B cell (primary cell): ENCODE measurements at regions not wholly inside any gene's neighbourhood (a gene's known extent, or its start where the extent isn't known, plus 50 kb on each side); places are given as distances from the start of the nearest gene placed in this dataset.

Experiments used
- ATAC-seq: fragments of 200-7000 bp; cut with Tn5 transposase; one replicate; pipeline ENCODE4 v1.10.0; 2021; ENCODE audit warnings: low read depth, mild to moderate bottlenecking, moderate number of reproducible peaks, moderate library complexity
- CTCF ChIA-PET: fragments of 350-600 bp; sonication (Branson Sonifier 250); formaldehyde crosslinking; loops from one replicate; lab custom pipeline; 2021; ENCODE audit warnings: antibody characterized with exemption, inconsistent platforms; lab: Charles Lee
- POLR2A ChIA-PET: fragments of 350-600 bp; sonication (Branson Sonifier 250); formaldehyde crosslinking; loops from one replicate; lab custom pipeline; 2021; ENCODE audit warnings: antibody characterized with exemption; lab: Charles Lee
- DNase-seq: peaks from one replicate; pipeline ENCODE4 v3.0.0; 2013
- H2AFZ ChIP-seq: 2 replicates; pipeline ENCODE4 v1.6.1; 2012; ENCODE audit warnings: mild to moderate bottlenecking, low read depth, low read length; ENCODE audit not compliant: insufficient read depth, poor library complexity, severe bottlenecking
- H3K27ac ChIP-seq, 2 donors: 1 replicate in 1 of 2; 2 replicates in 1 of 2; pipeline ENCODE4 v1.5.1; 2012 to 2013; ENCODE audit warnings: low read length in 2 of 2, mild to moderate bottlenecking in 2 of 2, moderate library complexity in 1 of 2
- H3K27me3 ChIP-seq, 4 experiments: fragments of 200-600 bp in 1 of 4; sonication (generic) in 1 of 4; replicated peaks in 1 of 4; 1 replicate in 2 of 4; 2 replicates in 2 of 4; pipeline versions ENCODE4 v1.6.1 to v1.7.0; 2013 to 2016; ENCODE audit warnings: low read length in 3 of 4, mild to moderate bottlenecking in 2 of 4, mixed read lengths in 1 of 4, moderate library complexity in 1 of 4; ENCODE audit not compliant: insufficient read depth in 4 of 4, control insufficient read depth in 3 of 4; ENCODE audit errors: control extremely low read depth in 1 of 4
- H3K36me3 ChIP-seq, 2 experiments: replicated peaks in 1 of 2; 1 replicate in 1 of 2; 2 replicates in 1 of 2; pipeline versions ENCODE4 v1.6.1 to v1.7.1; 2013; ENCODE audit warnings: low read length in 1 of 2; ENCODE audit not compliant: insufficient read depth in 2 of 2, control insufficient read depth in 1 of 2; ENCODE audit errors: control extremely low read depth in 1 of 2, extremely low read depth in 1 of 2
- H3K4me1 ChIP-seq, 2 donors: fragments of 200-600 bp in 1 of 2; sonication (generic) in 1 of 2; 1 replicate in 1 of 2; 2 replicates in 1 of 2; pipeline versions ENCODE4 v1.5.1 to v1.6.1; 2013 to 2017; ENCODE audit warnings: low read length in 2 of 2; ENCODE audit not compliant: control insufficient read depth in 2 of 2, insufficient read depth in 2 of 2
- H3K4me2 ChIP-seq: replicated peaks from 2 replicates; pipeline ENCODE3; 2012; ENCODE audit warnings: mild to moderate bottlenecking, low read depth, low read length; ENCODE audit not compliant: poor library complexity, severe bottlenecking
- H3K4me3 ChIP-seq, 5 experiments: fragments of 200-600 bp in 1 of 5; sonication (generic) in 1 of 5; 1 replicate in 3 of 5; 2 replicates in 2 of 5; pipeline versions ENCODE4 v1.5.1 to v1.7.0; 2011 to 2016; ENCODE audit warnings: low read length in 4 of 5, mild to moderate bottlenecking in 4 of 5, low read depth in 2 of 5, control low read depth in 1 of 5, moderate library complexity in 1 of 5; ENCODE audit not compliant: insufficient read depth in 1 of 5; ENCODE audit errors: control extremely low read depth in 1 of 5, extremely low read depth in 1 of 5
- H3K79me2 ChIP-seq: fragments of 200-600 bp; sonication (generic); one replicate; pipeline ENCODE4 v1.6.0; 2016; ENCODE audit warnings: low read length; ENCODE audit not compliant: control insufficient read depth, insufficient read depth
- H3K9ac ChIP-seq: fragments of 200-600 bp; sonication (generic); 2 replicates; pipeline ENCODE4 v1.6.1; 2017; ENCODE audit warnings: mild to moderate bottlenecking, low read length, moderate library complexity
- H3K9me3 ChIP-seq, 3 donors: one replicate each; pipeline versions ENCODE4 v1.6.1 to v1.7.1; 2013; ENCODE audit warnings: low read length in 2 of 3; ENCODE audit not compliant: control insufficient read depth in 2 of 3, insufficient read depth in 1 of 3; ENCODE audit errors: control extremely low read depth in 1 of 3
- H4K20me1 ChIP-seq: 2 replicates; pipeline ENCODE4 v1.6.0; 2012; ENCODE audit warnings: mild to moderate bottlenecking, low read length; ENCODE audit not compliant: insufficient read depth, control insufficient read depth, poor library complexity, severe bottlenecking
- H3K27ac Mint-ChIP-seq: one replicate; pipeline ENCODE4 v1.8.0; 2021; ENCODE audit warnings: mixed read lengths
- H3K27me3 Mint-ChIP-seq: one replicate; pipeline ENCODE4 v1.8.0; 2021; ENCODE audit warnings: mixed read lengths
- H3K4me1 Mint-ChIP-seq: one replicate; pipeline ENCODE4 v1.8.0; 2021; ENCODE audit warnings: mixed read lengths
- H3K4me3 Mint-ChIP-seq: one replicate; pipeline ENCODE4 v1.8.0; 2021; ENCODE audit warnings: mixed read lengths
- H3K9me3 Mint-ChIP-seq: one replicate; pipeline ENCODE4 v1.8.0; 2022; ENCODE audit warnings: mixed read lengths; ENCODE audit not compliant: insufficient read depth
- CTCF ChIP-seq: fragments of 200-600 bp; IDR thresholded peaks from one replicate; pipeline ENCODE4 v1.8.0; 2022; ENCODE audit warnings: antibody characterized with exemption, mild to moderate bottlenecking
- EZH2 ChIP-seq: IDR thresholded peaks from 2 replicates; pipeline ENCODE4 v1.6.1; 2012; ENCODE audit warnings: borderline replicate concordance, low read depth, mild to moderate bottlenecking, moderate library complexity, low read length; ENCODE audit not compliant: insufficient read depth, poor library complexity, severe bottlenecking
- WGBS: methylation state at CpG from one replicate; pipeline ENCODE4 v1.1.5; 2013; ENCODE audit warnings: missing lambda C conversion rate; ENCODE audit not compliant: insufficient coverage; 5-methylcytosine and 5-hydroxymethylcytosine counted together
- intact Hi-C: fragments of 100-400 bp; cut with micrococcal nuclease; formaldehyde crosslinking; loops from one replicate; pipeline ENCODE4 v1.10.0; 2022

- no peak overlapping the region for H3K4me3 Mint-ChIP-seq
- H3K36me3 ChIP-seq: no peaks in the 10 kb centered on the region
- intact Hi-C loops: no loop called here
- H3K9me3 Mint-ChIP-seq: no peaks in the 10 kb centered on the region
- CTCF ChIA-PET: interaction anchor here (1.8 kb wide), 1 partner anchor 12 kb away, joined by 5 read pairs; no protein-coding TSS in a partner anchor
- no peaks in the 10 kb centered on the region for H3K4me1 ChIP-seq
- no peak overlapping the region for H3K27ac ChIP-seq
- ATAC-seq (no peak), DNase-seq (no peak)
- H3K27me3 Mint-ChIP-seq: peaks cover 10% of the 10 kb centered on the region
- H3K4me1 Mint-ChIP-seq: no peaks in the 10 kb centered on the region
- H4K20me1 ChIP-seq: no peaks in the 10 kb centered on the region
- H2AFZ ChIP-seq: no peak overlapping the region
- H3K9me3 ChIP-seq: no peaks in the 10 kb centered on the region
- H3K79me2 ChIP-seq: no peaks in the 10 kb centered on the region
- H3K9ac ChIP-seq: no peak overlapping the region
- no peak overlapping the region for H3K4me2 ChIP-seq
- no peak for TF ChIP-seq EZH2
- no peak for TF ChIP-seq CTCF
- POLR2A ChIA-PET: no interaction called here
- no peaks in the 10 kb centered on the region for H3K27me3 ChIP-seq
- H3K4me3 ChIP-seq: no peak overlapping the region
- 89% methylated on average over 3 of the region's 4 CpGs for WGBS
- H3K27ac Mint-ChIP-seq: no peak overlapping the region
Measured at GRCh38 chr6:138680085-138680484, 93.5 kb upstream of the CCDC28A start.

- DNase-seq (no peak), ATAC-seq (no peak)
- ChIA-PET POLR2A (no interaction called here), CTCF (no interaction called here)
- TF ChIP-seq EZH2 (no peak), CTCF (no peak)
- no peaks in the 10 kb centered on the region for H3K4me1 Mint-ChIP-seq
- Histone ChIP-seq H4K20me1 (no peaks in the 10 kb centered on the region), H3K27ac (no peak overlapping the region), H3K79me2 (no peaks in the 10 kb centered on the region), H3K4me3 (no peak overlapping the region), H2AFZ (no peak overlapping the region), H3K9ac (no peak overlapping the region), H3K9me3 (no peaks in the 10 kb centered on the region), H3K4me1 (no peaks in the 10 kb centered on the region), H3K4me2 (no peak overlapping the region), H3K36me3 (no peaks in the 10 kb centered on the region), H3K27me3 (no peaks in the 10 kb centered on the region)
- H3K4me3 Mint-ChIP-seq: no peak overlapping the region
- H3K27ac Mint-ChIP-seq: no peak overlapping the region
- intact Hi-C loops: no loop called here
- H3K27me3 Mint-ChIP-seq: peaks cover 10% of the 10 kb centered on the region
- H3K9me3 Mint-ChIP-seq: no peaks in the 10 kb centered on the region
- 83% methylated on average over 1 of the region's 4 CpGs for WGBS
Measured at GRCh38 chr6:138681627-138682026, 91.9 kb upstream of the CCDC28A start.
